ENCODE measurements at regions not wholly inside any gene's neighbourhood (a gene's known extent, or its start where the extent isn't known, plus 50 kb on each side); places are given as distances from the start of the nearest gene placed in this dataset.

DNA sequence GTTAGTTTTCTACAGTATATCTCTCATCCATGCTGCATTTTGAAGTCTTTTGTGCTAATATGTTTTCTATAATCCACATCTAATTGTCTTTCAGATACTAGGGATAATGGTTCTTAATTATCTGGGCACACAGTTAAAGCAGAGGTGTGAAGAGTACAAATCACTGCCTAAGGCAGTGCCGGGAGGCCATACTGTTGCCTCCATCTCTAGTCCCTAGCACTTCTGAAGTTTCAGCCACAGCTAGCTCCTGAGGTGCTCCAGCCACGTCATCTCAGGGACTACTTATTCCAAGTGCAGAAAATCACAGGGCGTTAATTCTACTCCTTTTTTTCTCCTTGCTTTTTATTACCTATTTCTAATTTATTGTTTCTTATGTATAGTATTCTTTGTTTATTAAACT is 760.0 kb upstream of the FAM174A start:
- H3K27ac ChIP-seq: no peak overlapping the region
- H2AFZ ChIP-seq: no peak overlapping the region
- no peaks in the 10 kb centered on the region for H3K9me3 ChIP-seq (ENCODE audit: control insufficient read depth, low read length)
- no peak overlapping the region for H3K4me3 ChIP-seq (ENCODE audit: low read depth, low read length)
- no peak overlapping the region for H3K4me2 ChIP-seq (ENCODE audit: low read length)
- no peak overlapping the region for H3K9ac ChIP-seq
- no peaks in the 10 kb centered on the region for H3K36me3 ChIP-seq (ENCODE audit: control insufficient read depth, insufficient read depth, low read length)
- H3K79me2 ChIP-seq: no peaks in the 10 kb centered on the region
- no peaks in the 10 kb centered on the region for H3K4me1 ChIP-seq
- TF ChIP-seq, protein P1, sequence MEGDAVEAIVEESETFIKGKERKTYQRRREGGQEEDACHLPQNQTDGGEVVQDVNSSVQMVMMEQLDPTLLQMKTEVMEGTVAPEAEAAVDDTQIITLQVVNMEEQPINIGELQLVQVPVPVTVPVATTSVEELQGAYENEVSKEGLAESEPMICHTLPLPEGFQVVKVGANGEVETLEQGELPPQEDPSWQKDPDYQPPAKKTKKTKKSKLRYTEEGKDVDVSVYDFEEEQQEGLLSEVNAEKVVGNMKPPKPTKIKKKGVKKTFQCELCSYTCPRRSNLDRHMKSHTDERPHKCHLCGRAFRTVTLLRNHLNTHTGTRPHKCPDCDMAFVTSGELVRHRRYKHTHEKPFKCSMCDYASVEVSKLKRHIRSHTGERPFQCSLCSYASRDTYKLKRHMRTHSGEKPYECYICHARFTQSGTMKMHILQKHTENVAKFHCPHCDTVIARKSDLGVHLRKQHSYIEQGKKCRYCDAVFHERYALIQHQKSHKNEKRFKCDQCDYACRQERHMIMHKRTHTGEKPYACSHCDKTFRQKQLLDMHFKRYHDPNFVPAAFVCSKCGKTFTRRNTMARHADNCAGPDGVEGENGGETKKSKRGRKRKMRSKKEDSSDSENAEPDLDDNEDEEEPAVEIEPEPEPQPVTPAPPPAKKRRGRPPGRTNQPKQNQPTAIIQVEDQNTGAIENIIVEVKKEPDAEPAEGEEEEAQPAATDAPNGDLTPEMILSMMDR (IDR thresholded peaks at IDR 0.05): no peak
- no peaks in the 10 kb centered on the region for H3K27me3 ChIP-seq (ENCODE audit: control insufficient read depth, insufficient read depth, low read length)

DNA sequence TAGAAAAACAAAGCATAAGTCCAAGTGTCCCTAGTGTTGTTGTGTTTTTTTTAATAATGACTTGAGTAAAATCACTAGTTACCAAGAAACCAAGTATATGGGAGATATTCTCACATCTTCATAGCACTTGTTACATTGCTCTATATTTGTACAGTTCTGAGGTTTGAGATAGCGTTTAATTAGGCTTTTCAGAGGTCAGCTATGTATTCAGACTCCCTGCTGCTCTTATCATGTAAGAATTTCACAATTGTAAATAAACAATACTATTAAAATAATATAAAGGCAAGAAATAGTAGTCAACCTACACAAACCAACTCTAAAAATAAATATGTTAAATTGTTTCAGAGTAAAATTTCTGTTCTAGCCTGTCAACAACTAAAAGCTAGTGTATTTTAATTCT is 761.9 kb upstream of the FAM174A start:
- Histone ChIP-seq H3K36me3 (ENCODE audit: control insufficient read depth, insufficient read depth, low read length) (no peaks in the 10 kb centered on the region), H3K4me3 (ENCODE audit: low read depth, low read length) (no peak overlapping the region), H3K4me2 (ENCODE audit: low read length) (no peak overlapping the region), H3K27me3 (ENCODE audit: control insufficient read depth, insufficient read depth, low read length) (no peaks in the 10 kb centered on the region), H3K9ac (no peak overlapping the region), H3K79me2 (no peaks in the 10 kb centered on the region), H3K4me1 (no peaks in the 10 kb centered on the region), H3K9me3 (ENCODE audit: control insufficient read depth, low read length) (no peaks in the 10 kb centered on the region), H2AFZ (no peak overlapping the region), H3K27ac (no peak overlapping the region)
- TF ChIP-seq, protein P1 (IDR thresholded peaks at IDR 0.05): no peak

DNA sequence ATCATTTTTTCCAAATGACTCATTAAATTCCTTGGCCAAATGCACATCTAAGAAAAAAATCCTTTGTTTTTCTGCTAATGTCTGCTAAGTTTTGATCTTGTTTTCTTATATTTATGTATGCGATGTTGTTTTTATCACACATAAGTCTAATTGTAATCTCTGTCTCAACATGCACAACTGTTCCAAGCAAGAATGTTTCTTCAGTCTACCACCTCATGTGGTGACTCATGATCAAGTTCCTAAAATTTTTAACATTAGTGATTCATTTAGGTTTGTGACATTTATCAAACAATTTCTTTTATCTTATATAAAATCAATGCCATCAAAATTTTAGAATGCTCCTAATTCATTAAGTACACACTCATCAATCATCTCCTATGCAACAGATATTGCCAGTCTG is 763.9 kb upstream of the FAM174A start:
- no peaks in the 10 kb centered on the region for H3K4me1 ChIP-seq
- TF ChIP-seq, protein P1 (IDR thresholded peaks at IDR 0.05): no peak
- no peak overlapping the region for H3K9ac ChIP-seq
- no peak overlapping the region for H3K27ac ChIP-seq
- H3K4me2 ChIP-seq (ENCODE audit: low read length): no peak overlapping the region
- H3K79me2 ChIP-seq: no peaks in the 10 kb centered on the region
- no peak overlapping the region for H2AFZ ChIP-seq
- no peaks in the 10 kb centered on the region for H3K9me3 ChIP-seq (ENCODE audit: control insufficient read depth, low read length)
- H3K4me3 ChIP-seq (ENCODE audit: low read depth, low read length): no peak overlapping the region
- H3K27me3 ChIP-seq (ENCODE audit: control insufficient read depth, insufficient read depth, low read length): no peaks in the 10 kb centered on the region
- H3K36me3 ChIP-seq (ENCODE audit: control insufficient read depth, insufficient read depth, low read length): no peaks in the 10 kb centered on the region

DNA sequence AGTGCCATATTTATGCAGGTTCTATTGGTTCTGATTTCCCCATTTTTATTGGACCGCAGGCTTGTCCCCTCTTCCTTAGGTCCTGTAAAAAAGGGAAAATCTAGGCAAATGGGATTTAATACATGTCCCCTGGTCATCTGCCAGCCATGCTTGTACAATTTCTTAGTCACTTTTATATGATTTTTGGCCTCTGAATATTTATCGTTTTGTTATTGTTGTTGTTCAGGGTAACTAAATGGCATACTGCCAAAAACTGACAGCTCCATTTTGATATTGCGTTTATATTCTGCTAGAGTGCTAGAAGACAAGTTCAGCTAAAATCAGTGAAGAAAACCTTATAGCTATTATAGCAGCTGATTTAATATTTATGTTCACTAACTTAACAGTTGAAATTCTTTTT is 770.2 kb upstream of the FAM174A start:
- Histone ChIP-seq H3K4me3 (ENCODE audit: low read depth, low read length) (no peak overlapping the region), H3K9ac (no peak overlapping the region), H3K79me2 (no peaks in the 10 kb centered on the region), H3K4me2 (ENCODE audit: low read length) (no peak overlapping the region), H3K27me3 (ENCODE audit: control insufficient read depth, insufficient read depth, low read length) (no peaks in the 10 kb centered on the region), H3K4me1 (no peaks in the 10 kb centered on the region), H3K9me3 (ENCODE audit: control insufficient read depth, low read length) (no peaks in the 10 kb centered on the region), H2AFZ (no peak overlapping the region), H3K36me3 (ENCODE audit: control insufficient read depth, insufficient read depth, low read length) (no peaks in the 10 kb centered on the region), H3K27ac (no peak overlapping the region)
- TF ChIP-seq, protein P1 (IDR thresholded peaks at IDR 0.05): no peak

DNA sequence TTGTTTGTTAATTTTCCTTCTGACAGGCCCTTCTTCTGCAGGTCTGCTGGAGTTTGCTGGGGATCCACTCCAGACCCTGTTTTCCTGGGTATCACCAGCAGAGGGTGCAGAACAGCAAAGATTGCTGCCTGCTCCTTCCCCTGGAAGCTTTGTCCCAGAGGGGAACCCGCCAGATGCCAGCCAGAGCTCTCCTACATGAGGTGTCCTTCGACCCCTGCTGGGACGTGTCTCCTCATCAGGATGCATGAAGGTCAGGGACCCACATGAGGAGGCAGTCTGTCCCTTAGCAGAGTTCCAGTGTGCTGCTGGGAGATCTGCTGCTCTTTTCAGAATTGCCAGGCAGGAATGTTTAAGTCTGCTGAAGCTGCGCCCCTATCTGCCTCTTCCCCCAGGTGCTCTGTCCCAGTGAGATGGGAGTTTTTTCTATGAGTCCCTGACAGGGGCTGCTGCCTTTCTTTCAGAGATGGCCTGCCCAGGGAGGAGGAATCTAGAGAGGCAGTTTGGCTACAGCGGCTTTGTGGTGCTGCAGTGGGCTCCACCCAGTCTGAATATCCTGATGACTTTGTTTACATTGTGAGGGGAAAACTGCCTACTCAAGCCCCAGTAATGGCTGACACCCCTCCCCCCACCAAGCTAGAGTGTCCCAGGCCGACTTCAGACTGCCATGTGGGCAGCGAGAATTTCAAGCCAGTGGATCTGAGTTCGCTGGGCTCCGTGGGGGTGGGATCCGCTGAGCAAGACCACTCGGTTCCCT is 772.0 kb upstream of the FAM174A start:
- Histone ChIP-seq H3K27ac (no peak overlapping the region), H3K36me3 (ENCODE audit: control insufficient read depth, insufficient read depth, low read length) (no peaks in the 10 kb centered on the region)
- TF ChIP-seq, protein P1 (IDR thresholded peaks at IDR 0.05): no peak

More for the DNA sequence above, 772.0 kb upstream of the FAM174A start:
- H3K4me3 ChIP-seq (ENCODE audit: low read depth, low read length): no peak overlapping the region
- no peaks in the 10 kb centered on the region for H3K79me2 ChIP-seq
- H2AFZ ChIP-seq: no peak overlapping the region
- no peaks in the 10 kb centered on the region for H3K4me1 ChIP-seq
- no peaks in the 10 kb centered on the region for H3K27me3 ChIP-seq (ENCODE audit: control insufficient read depth, insufficient read depth, low read length)
- H3K9me3 ChIP-seq (ENCODE audit: control insufficient read depth, low read length): no peaks in the 10 kb centered on the region
- H3K4me2 ChIP-seq (ENCODE audit: low read length): no peak overlapping the region
- H3K9ac ChIP-seq: no peak overlapping the region
